Stimulated activated naive CD8-positive, alpha-beta T cell treated with anti-CD3 and anti-CD28 coated beads, Interleukin-15, amount 100 ng/mL, for 72 hours (primary cell): ENCODE measurements at regions not wholly inside any gene's neighbourhood (a gene's known extent, or its start where the extent isn't known, plus 50 kb on each side); places are given as distances from the start of the nearest gene placed in this dataset.
"Not testable (repeated sequence)": the region's sequence is repeated elsewhere in the genome, so short reads cannot be mapped to it uniquely, and the experiment has no call there.

Experiments used
- ATAC-seq: fragments of 150-1000 bp; cut with Tn5 transposase; 2 replicates; pipeline ENCODE4 v1.10.0; 2021; ENCODE audit warnings: mild to moderate bottlenecking, moderate library complexity
- DNase-seq, 2 donors: peaks; one replicate each; pipeline ENCODE4 v3.0.0; 2021 to 2022
- H3K27ac Mint-ChIP-seq, 2 donors: one replicate each; pipeline ENCODE4 v1.8.0; 2022; ENCODE audit warnings: mild to moderate bottlenecking in 2 of 2, mixed read lengths in 2 of 2, moderate library complexity in 2 of 2
- H3K27me3 Mint-ChIP-seq: one replicate; pipeline ENCODE4 v1.8.0; 2022; ENCODE audit warnings: mixed read lengths
- H3K4me1 Mint-ChIP-seq: one replicate; pipeline ENCODE4 v1.8.0; 2022; ENCODE audit warnings: mild to moderate bottlenecking, mixed read lengths
- H3K4me3 Mint-ChIP-seq, 2 donors: one replicate each; pipeline ENCODE4 v1.8.0; 2022; ENCODE audit warnings: mild to moderate bottlenecking in 2 of 2, mixed read lengths in 2 of 2, moderate library complexity in 1 of 2
- H3K9me3 Mint-ChIP-seq, 2 donors: one replicate each; pipeline ENCODE4 v1.8.0; 2022; ENCODE audit warnings: mixed read lengths in 2 of 2

DNA sequence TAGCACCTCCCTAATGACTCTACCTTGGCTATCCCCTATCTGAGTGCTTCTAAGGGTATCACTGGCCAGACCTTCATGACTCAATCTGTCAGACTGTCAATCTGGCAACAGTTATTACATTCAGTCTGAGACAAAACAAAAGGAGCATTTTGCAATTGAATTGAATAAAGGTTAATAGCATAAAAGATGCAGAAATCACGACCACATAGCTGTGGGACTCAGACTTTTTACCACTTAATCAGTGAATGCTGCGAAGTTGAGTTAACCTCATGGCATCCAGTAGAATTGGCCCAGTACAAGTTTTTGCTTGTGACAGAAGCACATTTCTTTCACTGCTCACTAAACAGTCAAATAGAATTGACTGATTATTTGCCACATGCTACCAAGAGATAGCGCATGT is 480.7 kb upstream of the DPPA4 start:
- Mint-ChIP-seq H3K27me3 (no peaks in the 10 kb centered on the region), H3K9me3 (peaks cover 7 to 8% of the 10 kb centered on the region in 2 donors), H3K27ac (no peak overlapping the region), H3K4me3 (no peak overlapping the region), H3K4me1 (no peaks in the 10 kb centered on the region)
- DNase-seq (no peak), ATAC-seq (no peak)

DNA sequence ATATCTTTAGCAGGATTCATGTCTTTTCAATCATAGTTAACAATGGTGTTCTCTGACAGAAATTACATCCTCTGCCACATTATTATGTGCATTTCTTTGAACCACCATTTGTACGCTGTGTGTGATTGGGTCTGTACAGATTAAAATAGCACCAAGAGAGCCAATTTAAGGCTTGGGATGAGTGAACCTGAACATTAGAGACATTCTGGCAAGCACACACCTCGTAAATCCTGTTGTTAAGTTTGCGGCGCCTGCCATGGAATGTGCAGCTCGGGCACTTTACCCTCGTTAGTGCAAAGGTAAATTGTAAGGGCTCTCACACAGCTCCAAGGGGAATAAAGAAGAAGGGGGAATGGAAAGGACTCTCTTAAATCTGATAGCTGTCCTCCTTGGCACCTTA is 482.4 kb upstream of the DPPA4 start:
- H3K27me3 Mint-ChIP-seq, result no peaks in the 10 kb centered on the region
- ATAC-seq (no peak), DNase-seq (no peak)
- no peaks in the 10 kb centered on the region for H3K4me1 Mint-ChIP-seq
- H3K27ac Mint-ChIP-seq, result no peak overlapping the region
- H3K4me3 Mint-ChIP-seq, result no peak overlapping the region
- no peaks in the 10 kb centered on the region for H3K9me3 Mint-ChIP-seq

DNA sequence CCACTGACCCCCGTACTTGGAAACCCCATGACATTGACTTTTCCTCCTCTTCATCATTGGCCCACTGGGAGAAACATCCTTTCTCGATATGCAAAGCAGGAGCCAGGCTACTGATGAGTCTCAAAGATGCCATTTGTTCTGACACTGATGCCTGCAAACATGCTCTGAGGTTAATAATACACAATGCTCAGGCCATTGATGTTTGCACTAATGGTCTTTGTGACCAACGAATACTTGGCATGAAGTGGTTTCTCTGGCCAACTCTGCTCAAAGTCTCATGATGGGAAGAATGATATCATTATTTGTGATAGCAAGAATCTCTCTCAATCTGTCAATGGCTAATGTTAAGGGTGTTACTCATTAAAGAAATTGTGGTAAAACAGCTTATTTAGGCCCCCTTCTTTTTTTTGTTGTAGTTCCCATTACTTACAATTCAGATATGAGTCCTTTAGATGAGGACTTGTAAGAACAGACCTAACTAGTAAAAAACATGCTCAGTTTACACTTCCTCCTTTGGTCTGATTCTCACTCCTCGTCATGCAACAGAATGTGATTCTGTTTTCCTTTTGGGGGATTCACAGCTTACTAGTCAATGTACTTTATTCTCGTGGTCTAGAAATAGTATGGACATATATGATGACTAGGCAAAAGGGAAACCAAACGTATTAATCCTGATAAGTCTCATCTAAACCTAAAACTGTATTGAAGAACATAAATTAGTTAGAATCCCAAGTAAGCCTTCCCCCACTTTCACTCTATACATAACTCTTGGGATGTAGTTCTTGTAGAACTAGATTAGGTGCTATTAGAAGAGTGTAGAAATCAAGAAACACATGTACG is 488.8 kb upstream of the DPPA4 start:
- Mint-ChIP-seq H3K9me3 (no peaks in the 10 kb centered on the region), H3K27me3 (no peaks in the 10 kb centered on the region), H3K4me1 (no peaks in the 10 kb centered on the region), H3K27ac (no peak overlapping the region), H3K4me3 (no peak overlapping the region)
- ATAC-seq (no peak), DNase-seq (no peak)

DNA sequence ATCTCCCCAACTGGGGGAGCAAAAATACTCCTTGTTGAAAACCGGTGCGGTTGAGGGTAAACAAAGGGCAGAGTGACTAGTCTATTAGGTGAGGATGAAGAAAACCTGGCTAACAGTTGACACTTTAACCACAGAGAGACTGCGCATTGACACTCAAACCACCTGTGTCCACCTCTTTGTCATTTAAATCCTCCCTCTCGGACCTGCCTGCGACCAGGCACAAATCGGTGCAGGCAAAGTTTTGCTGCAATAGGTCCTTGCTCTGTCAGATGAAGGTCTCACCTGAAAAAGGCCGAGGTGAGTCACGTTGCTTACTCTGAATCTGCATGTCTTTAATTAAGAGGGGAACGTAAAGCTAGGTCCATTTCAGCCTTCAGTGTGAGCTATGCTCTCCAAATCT is 494.1 kb upstream of the DPPA4 start:
- DNase-seq, result no peak
- H3K27ac Mint-ChIP-seq, result no peak overlapping the region
- no peak for ATAC-seq
- H3K27me3 Mint-ChIP-seq, result no peaks in the 10 kb centered on the region
- no peak overlapping the region for H3K4me3 Mint-ChIP-seq
- H3K9me3 Mint-ChIP-seq, result no peaks in the 10 kb centered on the region
- no peaks in the 10 kb centered on the region for H3K4me1 Mint-ChIP-seq

DNA sequence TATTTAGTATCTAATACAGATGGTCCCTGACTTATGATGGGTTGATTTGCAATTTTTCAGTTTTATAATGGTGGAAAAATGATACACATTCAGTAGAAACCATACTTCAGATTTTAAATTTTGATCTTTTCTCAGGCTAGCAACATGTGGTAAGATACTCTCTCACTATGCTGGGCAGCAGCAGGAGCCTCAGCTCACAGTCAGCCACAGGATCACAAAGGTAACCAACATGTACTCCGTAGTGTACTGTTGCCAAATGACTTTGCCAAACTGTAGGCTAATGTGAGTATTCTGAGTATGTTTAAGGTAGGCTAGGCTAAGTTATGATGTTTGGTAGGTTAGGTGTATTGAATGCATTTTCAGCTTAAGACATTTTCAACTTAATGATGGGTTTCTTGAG is 498.6 kb upstream of the DPPA4 start:
- H3K4me3 Mint-ChIP-seq, result no peak overlapping the region
- H3K27me3 Mint-ChIP-seq, result no peaks in the 10 kb centered on the region
- H3K9me3 Mint-ChIP-seq, result no peaks in the 10 kb centered on the region
- ATAC-seq (no peak), DNase-seq (no peak)
- no peak overlapping the region for H3K27ac Mint-ChIP-seq
- H3K4me1 Mint-ChIP-seq, result no peaks in the 10 kb centered on the region

DNA sequence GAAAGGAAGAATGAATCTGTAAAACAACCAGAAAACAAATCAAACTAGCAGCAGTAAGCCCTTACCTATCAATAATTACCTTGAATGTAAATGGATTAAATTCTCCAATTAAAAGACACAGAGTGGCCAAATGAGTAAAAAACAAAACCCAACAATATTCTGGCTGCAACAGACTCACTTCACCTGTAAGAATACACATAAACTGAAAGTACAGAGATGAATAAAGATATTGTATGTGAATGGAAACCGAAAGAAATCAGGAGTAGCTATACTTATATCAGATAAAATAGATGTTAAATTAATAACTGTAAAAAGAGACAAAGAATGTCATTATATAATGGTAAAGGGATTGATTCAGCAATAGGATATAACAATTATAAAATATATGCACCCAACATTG is 514.5 kb upstream of the DPPA4 start:
- Mint-ChIP-seq H3K4me3 (no peak overlapping the region), H3K27me3 (no peaks in the 10 kb centered on the region), H3K4me1 (no peaks in the 10 kb centered on the region), H3K27ac (no peak overlapping the region), H3K9me3 (peaks cover 26 to 43% of the 10 kb centered on the region in 2 donors)
- DNase-seq (no peak), ATAC-seq (no peak)

DNA sequence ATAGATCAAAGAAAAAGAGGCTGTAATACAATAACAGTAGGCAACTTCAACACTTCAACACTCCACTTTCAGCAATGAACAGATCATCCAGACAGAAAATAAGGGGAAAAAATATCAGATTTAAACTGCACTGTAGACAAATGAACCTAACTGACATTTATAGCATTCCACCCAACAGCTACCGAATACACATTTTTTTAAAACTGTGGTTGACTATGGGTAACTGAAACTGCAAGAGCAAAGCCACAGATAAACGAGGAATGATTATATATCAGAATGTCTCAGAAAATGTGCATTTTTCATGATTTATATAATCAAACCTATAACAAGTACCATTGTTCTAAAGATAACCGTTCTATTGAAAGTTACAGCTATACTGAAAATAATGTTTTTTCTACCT is 514.9 kb upstream of the DPPA4 start:
- no peak overlapping the region for H3K4me3 Mint-ChIP-seq
- ATAC-seq (no peak), DNase-seq (no peak)
- peaks cover 25 to 43% of the 10 kb centered on the region in 2 donors for H3K9me3 Mint-ChIP-seq
- H3K4me1 Mint-ChIP-seq, result no peaks in the 10 kb centered on the region
- no peak overlapping the region for H3K27ac Mint-ChIP-seq
- no peaks in the 10 kb centered on the region for H3K27me3 Mint-ChIP-seq

DNA sequence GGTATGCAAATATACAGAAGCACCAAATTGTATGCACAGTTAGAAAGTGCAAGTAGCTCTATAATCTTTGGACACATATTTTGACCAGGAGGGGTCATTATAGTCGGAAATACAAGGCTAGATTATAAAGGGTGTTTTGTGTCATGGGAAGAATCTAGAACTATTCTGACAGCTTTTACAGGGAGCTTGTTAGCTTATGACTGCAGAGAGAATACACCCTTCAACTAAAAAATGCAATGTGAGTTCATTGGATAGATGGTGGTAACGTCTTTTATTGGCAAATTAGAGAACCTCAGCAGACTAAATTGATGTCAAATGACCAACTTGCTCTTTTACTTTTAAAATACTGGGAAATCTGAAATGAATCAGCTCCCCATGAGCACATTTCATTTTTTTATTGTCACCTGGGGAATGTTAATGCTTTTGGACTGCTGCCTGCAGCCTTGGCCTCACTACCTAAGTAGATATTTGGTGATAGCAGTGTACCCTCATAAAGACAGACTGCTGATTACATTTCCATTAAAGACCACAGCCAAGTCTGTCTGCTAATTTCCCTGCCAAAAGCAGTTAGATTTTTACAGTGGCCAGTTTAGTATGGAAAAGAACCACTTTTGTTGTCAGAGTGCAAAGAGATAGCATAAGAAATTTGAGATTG is 515.9 kb upstream of the DPPA4 start:
- Mint-ChIP-seq H3K4me1 (no peaks in the 10 kb centered on the region), H3K9me3 (peaks cover 21 to 34% of the 10 kb centered on the region in 2 donors), H3K4me3 (no peak overlapping the region), H3K27ac (no peak overlapping the region), H3K27me3 (no peaks in the 10 kb centered on the region)
- ATAC-seq (no peak), DNase-seq (no peak)

DNA sequence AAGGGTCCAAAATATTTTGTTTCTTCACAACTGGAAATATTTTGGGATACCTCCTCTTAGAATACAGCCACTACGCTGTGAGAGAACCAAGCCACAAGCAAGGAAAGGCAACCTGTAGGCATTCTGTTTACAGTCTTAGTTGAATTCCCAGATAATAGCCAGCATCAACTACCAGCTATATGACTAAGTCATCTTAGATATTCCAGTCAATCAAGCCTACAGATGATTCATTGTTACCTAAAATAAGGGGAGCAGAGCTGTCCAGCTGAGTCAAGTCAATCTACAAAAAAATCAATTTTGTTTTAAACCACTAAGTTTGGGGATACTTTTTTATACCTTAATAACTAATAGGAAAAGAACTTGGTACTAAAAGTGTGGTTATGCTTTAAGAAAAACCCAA is 526.4 kb upstream of the DPPA4 start:
- ATAC-seq, result no peak
- H3K27me3 Mint-ChIP-seq, result no peaks in the 10 kb centered on the region
- H3K4me1 Mint-ChIP-seq, result no peaks in the 10 kb centered on the region
- H3K27ac Mint-ChIP-seq, result no peak overlapping the region
- no peak overlapping the region for H3K4me3 Mint-ChIP-seq
- H3K9me3 Mint-ChIP-seq, result peaks cover 0 to 5% of the 10 kb centered on the region in 2 donors
- DNase-seq, result no peak

DNA sequence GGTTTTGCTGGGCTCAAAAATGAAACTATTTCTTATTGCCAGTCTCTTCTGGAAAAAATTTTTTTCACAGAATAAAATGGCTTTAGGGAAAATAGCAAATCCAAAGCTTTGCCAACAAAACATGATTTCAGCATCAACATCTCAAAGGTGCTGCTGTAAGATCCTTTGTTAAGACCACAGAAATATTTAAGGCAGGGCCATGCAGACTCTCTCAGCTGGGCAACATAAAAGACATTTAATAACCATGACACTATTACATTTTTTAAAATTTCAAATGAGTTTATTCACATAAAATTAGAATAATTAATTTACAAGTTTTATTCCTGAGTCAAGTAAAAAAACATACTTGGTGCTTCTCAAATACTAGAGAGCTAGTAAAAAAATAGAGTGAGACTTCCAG is 527.1 kb upstream of the DPPA4 start:
- peaks cover 4 to 12% of the 10 kb centered on the region in 2 donors for H3K9me3 Mint-ChIP-seq
- H3K4me1 Mint-ChIP-seq, result no peaks in the 10 kb centered on the region
- ATAC-seq (no peak), DNase-seq (no peak)
- no peaks in the 10 kb centered on the region for H3K27me3 Mint-ChIP-seq
- no peak overlapping the region for H3K27ac Mint-ChIP-seq
- no peak overlapping the region for H3K4me3 Mint-ChIP-seq

DNA sequence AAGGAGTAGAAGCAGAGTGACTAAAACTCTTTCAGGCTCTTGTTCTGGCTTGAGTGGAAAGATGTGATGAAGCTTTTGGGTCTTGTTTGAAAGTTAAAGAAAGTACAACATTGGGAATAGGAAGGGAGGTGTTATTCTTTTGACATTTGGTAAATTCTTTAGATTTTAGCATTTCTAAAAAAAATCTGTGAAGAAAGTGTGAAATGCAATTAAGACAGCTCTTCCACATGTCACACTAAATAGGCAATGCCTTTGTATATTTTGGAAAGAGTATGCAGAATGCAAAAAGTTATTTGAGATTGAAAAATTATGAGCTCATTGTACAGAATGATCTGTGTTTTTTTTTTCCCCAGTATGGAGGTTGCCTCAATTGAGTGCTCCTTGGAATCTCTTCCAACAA is 532.2 kb upstream of the DPPA4 start:
- ATAC-seq (no peak), DNase-seq (no peak)
- no peak overlapping the region for H3K4me3 Mint-ChIP-seq
- no peaks in the 10 kb centered on the region for H3K27me3 Mint-ChIP-seq
- H3K4me1 Mint-ChIP-seq, result no peaks in the 10 kb centered on the region
- no peak overlapping the region for H3K27ac Mint-ChIP-seq
- peaks cover 6 to 7% of the 10 kb centered on the region in 2 donors for H3K9me3 Mint-ChIP-seq

DNA sequence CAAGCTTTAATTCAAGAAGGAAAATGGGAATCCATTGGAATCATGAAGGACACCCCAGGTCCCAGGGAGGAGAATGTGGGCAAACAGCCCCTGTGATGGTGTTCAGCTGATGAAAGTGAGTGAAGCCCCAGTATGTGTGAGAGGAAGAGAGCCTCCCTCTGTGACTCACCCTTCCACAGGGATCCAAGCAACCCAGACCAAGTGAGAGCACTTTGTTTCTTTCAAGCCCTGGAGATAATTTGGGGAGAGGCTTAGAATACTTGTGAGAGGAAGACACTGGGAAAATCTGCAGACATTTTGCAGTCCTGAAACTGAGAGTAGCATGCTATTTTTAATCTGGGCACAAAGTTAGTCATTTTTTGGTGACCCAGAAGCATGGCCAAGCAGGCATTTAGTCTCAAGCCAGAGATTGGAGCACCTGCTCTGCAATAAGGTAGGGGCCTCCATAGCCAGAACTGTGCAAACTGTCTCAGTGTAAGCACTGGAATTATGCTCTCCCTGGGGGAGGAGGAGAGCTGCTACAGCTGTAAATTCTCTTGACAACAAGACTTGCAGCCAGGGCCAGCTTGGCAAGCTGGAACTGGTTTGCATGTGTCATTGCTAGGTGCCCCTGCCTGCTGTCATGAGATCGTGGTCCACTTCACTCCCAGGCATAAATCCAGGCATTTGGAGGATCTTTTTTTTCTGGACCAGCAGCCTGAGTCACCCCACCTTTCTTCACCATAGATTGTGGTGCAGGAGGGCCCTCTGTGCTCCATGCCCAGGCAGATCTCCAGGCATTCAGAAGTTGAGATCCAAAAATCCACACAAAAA is 537.8 kb upstream of the DPPA4 start:
- DNase-seq, result no peak
- Mint-ChIP-seq H3K27ac (no peak overlapping the region), H3K4me3 (no peak overlapping the region), H3K27me3 (no peaks in the 10 kb centered on the region), H3K9me3 (peaks cover 9 to 13% of the 10 kb centered on the region in 2 donors), H3K4me1 (no peaks in the 10 kb centered on the region)
- ATAC-seq, result no peak

DNA sequence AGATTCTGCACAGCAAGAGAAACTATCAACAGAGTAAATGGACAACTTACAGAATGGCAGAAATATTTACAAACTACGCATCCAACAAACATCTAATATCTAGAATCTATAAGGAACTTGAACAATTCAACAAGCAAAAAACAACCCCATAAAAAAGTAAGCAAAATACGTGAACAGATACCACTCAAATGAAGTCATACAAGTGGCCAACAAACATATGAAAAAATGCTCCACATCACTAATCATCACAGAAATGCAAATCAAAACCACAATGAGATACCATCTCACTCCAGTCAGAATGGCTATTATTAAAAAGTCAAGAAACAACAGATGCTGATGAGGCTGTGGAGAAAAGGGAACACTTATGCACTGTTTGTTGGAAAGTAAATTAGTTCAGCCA is 540.3 kb upstream of the DPPA4 start:
- H3K27me3 Mint-ChIP-seq, H3K4me1 Mint-ChIP-seq, H3K27ac Mint-ChIP-seq, ATAC-seq, H3K4me3 Mint-ChIP-seq, DNase-seq: not testable (repeated sequence)
- peaks cover 9 to 13% of the 10 kb centered on the region in 2 donors for H3K9me3 Mint-ChIP-seq

DNA sequence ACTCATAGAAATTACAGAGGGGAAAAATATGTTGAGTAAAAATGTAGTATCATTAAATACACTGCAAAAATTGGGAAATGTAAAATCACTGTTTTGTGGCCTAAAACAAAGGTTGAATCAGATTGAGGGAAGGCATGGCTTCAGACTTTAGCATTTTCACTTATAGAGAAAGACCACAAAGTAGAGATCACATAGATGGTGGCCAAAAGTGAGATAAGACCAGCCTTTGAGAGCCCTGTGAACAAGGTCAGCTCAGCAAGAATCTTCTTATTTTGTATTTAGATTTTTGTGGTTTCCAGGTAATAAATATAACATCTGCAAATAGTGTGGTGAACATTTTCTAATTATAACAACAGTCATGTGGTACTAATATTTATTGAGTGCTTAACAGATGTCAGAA is 544.8 kb upstream of the DPPA4 start:
- no peak overlapping the region for H3K27ac Mint-ChIP-seq
- H3K9me3 Mint-ChIP-seq, result peaks cover 17 to 18% of the 10 kb centered on the region in 2 donors
- no peak overlapping the region for H3K4me3 Mint-ChIP-seq
- no peaks in the 10 kb centered on the region for H3K4me1 Mint-ChIP-seq
- ATAC-seq (no peak), DNase-seq (no peak)
- H3K27me3 Mint-ChIP-seq, result no peaks in the 10 kb centered on the region

DNA sequence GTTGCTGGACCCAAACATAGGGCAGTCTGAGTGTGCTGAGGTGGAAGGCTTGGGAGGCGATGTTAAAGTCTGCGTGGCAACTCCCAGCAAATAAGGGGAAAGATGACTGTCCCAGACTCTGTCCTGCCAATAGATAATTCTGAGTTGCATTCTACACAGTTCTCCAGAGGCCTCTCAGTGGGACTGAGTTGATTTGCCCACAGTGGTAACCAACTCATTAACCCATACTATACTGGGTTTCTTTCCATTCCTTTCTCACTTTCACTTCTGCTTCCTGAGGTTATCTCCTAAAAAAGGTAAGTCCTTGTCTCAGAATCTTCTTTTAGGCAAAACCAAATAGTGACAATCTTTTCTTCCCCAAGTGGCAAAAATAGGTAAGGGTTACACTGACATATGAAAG is 549.9 kb upstream of the DPPA4 start:
- no peaks in the 10 kb centered on the region for H3K4me1 Mint-ChIP-seq
- DNase-seq (no peak), ATAC-seq (no peak)
- H3K27ac Mint-ChIP-seq, result no peak overlapping the region
- H3K4me3 Mint-ChIP-seq, result no peak overlapping the region
- no peaks in the 10 kb centered on the region for H3K27me3 Mint-ChIP-seq
- peaks cover 12 to 24% of the 10 kb centered on the region in 2 donors for H3K9me3 Mint-ChIP-seq

DNA sequence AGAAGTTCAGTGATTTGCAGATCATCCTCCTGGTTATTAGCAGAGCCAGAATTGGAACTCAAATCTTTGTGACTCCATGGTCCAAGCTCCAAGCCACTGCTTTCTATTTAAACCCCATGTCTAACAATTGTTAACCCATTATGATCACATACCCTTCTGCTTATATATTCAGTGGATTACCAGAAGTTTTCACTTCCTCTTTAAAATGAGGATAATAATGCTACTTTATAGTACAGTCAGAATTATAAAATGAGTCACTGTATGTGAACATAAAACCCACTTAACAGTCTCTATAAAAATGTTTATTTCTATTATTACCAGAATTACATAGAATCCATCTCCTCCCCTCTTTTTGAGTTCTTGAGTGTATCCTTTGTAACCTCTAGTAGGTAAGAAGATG is 550.7 kb upstream of the DPPA4 start:
- Mint-ChIP-seq H3K27me3 (no peaks in the 10 kb centered on the region), H3K9me3 (peaks cover 8 to 20% of the 10 kb centered on the region in 2 donors), H3K27ac (no peak overlapping the region), H3K4me3 (no peak overlapping the region), H3K4me1 (no peaks in the 10 kb centered on the region)
- no peak for ATAC-seq
- no peak for DNase-seq
